Ishikawa (cell line): ENCODE measurements at regions not wholly inside any gene's neighbourhood (a gene's known extent, or its start where the extent isn't known, plus 50 kb on each side); places are given as distances from the start of the nearest gene placed in this dataset.
A peak's percentile ranks its signal among the peaks of the same experiment; 100 is the strongest.

ENCODE experiments used
- CEBPB ChIP-seq: IDR thresholded peaks from 2 replicates; pipeline ENCODE4 v1.6.1; 2012
- CREB1 ChIP-seq: IDR thresholded peaks from 2 replicates; pipeline ENCODE4 v1.6.1; 2012; ENCODE audit warnings: low read depth
- EGR1 ChIP-seq: IDR thresholded peaks from 2 replicates; pipeline ENCODE4 v1.6.1; 2012
- EP300 ChIP-seq: IDR thresholded peaks from 2 replicates; pipeline ENCODE4 v1.6.1; 2012; ENCODE audit warnings: borderline replicate concordance
- FOXM1 ChIP-seq: IDR thresholded peaks from 2 replicates; pipeline ENCODE4 v1.6.1; 2012; ENCODE audit warnings: low read depth, borderline replicate concordance
- MAX ChIP-seq: IDR thresholded peaks from 2 replicates; pipeline ENCODE4 v1.6.1; 2012
- NFIC ChIP-seq: IDR thresholded peaks from 2 replicates; pipeline ENCODE4 v1.6.1; 2012
- RAD21 ChIP-seq: IDR thresholded peaks from 2 replicates; pipeline ENCODE4 v1.6.1; 2012; ENCODE audit warnings: low read depth
- REST ChIP-seq: IDR thresholded peaks from 2 replicates; pipeline ENCODE4 v1.6.1; 2012; ENCODE audit warnings: low read depth, mild to moderate bottlenecking
- TAF1 ChIP-seq: IDR thresholded peaks from 2 replicates; pipeline ENCODE4 v1.6.1; 2012; ENCODE audit warnings: low read depth, mild to moderate bottlenecking
- TCF12 ChIP-seq: IDR thresholded peaks from 2 replicates; pipeline ENCODE4 v1.6.1; 2012; ENCODE audit warnings: low read depth
- TEAD4 ChIP-seq: IDR thresholded peaks from 2 replicates; pipeline ENCODE4 v1.6.1; 2012
- YY1 ChIP-seq: IDR thresholded peaks from 2 replicates; pipeline ENCODE4 v1.6.1; 2012; ENCODE audit warnings: low read depth
- ZBTB7A ChIP-seq: IDR thresholded peaks from 2 replicates; pipeline ENCODE4 v1.6.1; 2012; ENCODE audit warnings: low read depth
- TF ChIP-seq, protein P1 (sequence below): IDR thresholded peaks from 2 replicates; pipeline ENCODE4 v1.6.1; 2012

GRCh38 chr12:123055281-123055766 lies 74.8 kb downstream of the ARL6IP4 start:
- TF ChIP-seq TCF12 (no peak), MAX (peak; percentile 78), NFIC (peak; percentile 34; the same call in 1 of the 2 replicates), TAF1 (no peak), CREB1 (no peak)
- TF ChIP-seq, protein P1, sequence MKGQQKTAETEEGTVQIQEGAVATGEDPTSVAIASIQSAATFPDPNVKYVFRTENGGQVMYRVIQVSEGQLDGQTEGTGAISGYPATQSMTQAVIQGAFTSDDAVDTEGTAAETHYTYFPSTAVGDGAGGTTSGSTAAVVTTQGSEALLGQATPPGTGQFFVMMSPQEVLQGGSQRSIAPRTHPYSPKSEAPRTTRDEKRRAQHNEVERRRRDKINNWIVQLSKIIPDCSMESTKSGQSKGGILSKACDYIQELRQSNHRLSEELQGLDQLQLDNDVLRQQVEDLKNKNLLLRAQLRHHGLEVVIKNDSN, result peak; percentile 66

DNA sequence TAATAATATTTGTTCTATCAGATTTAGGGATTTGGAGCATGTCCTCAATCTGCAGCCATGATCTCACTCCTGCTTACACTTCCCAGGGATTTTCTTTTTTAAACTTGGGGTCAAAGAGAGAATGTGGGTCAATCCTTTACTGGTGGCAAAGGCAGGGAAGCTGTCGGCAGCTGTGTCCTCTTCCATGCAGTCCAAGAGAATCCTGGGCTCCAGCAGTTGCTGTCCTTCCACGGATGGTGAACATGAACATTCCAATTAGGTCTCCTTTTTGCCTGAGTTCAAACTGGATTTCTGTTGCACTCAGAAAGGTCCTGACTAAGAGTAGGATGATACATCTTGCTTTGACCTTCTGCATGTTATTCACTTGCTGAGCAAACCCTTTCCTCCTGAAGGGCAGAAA lies 73.9 kb downstream of the ARL6IP4 start:
- TF ChIP-seq ZBTB7A, result no peak
- no peak for TF ChIP-seq EGR1
- no peak for TF ChIP-seq REST
- no peak for TF ChIP-seq TCF12
- TF ChIP-seq CREB1, result no peak
- no peak for TF ChIP-seq TEAD4
- TF ChIP-seq MAX, result no peak
- no peak for TF ChIP-seq FOXM1
- TF ChIP-seq CEBPB, result no peak

GRCh38 chr12:123051556-123051955 lies 71.1 kb downstream of the ARL6IP4 start:
- no peak for TF ChIP-seq FOXM1
- TF ChIP-seq YY1, result no peak
- no peak for TF ChIP-seq TAF1
- no peak for TF ChIP-seq TCF12
- TF ChIP-seq RAD21, result no peak
- no peak for TF ChIP-seq MAX
- TF ChIP-seq EGR1, result no peak
- no peak for TF ChIP-seq CEBPB
- no peak for TF ChIP-seq TEAD4
- TF ChIP-seq, protein P1, result no peak
- no peak for TF ChIP-seq NFIC
- no peak for TF ChIP-seq REST

DNA sequence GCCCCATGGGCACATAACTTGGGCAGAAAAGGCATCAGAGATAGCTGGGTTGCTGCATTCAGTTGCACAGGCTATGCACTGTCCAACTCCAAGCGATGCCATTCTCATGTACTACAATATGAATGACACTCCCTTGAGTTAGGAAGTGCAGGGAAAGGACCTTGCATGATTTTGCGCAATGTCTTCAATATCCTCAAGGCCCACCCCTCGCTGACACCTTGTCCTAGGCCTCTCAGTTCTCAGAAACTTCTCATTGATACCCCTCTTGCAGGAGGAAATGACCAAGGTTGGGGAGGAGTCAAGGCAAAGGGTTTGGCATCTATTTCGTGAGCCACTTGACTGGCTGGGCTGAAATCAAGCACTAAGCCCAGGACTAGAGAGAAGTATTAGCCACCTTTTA lies 70.4 kb downstream of the ARL6IP4 start:
- TF ChIP-seq CEBPB (0 out of 2 replicates have a peak, but pooled peaks have one; percentile 6), EGR1 (no peak), ZBTB7A (no peak), RAD21 (no peak)

GRCh38 chr12:123050331-123050831 lies 69.9 kb downstream of the ARL6IP4 start:
- no peak for TF ChIP-seq ZBTB7A
- TF ChIP-seq TCF12, result no peak
- no peak for TF ChIP-seq NFIC
- no peak for TF ChIP-seq TEAD4
- no peak for TF ChIP-seq CEBPB
- TF ChIP-seq REST, result no peak
- no peak for TF ChIP-seq TAF1
- TF ChIP-seq EGR1, result no peak
- TF ChIP-seq CREB1, result no peak
- TF ChIP-seq EP300, result no peak
- no peak for TF ChIP-seq FOXM1
- TF ChIP-seq, protein P1, result no peak
- no peak for TF ChIP-seq RAD21
- no peak for TF ChIP-seq MAX
- TF ChIP-seq YY1, result no peak
